H1 (cell line): ENCODE measurements at regions not wholly inside any gene's neighbourhood (a gene's known extent, or its start where the extent isn't known, plus 50 kb on each side); places are given as distances from the start of the nearest gene placed in this dataset.

Experiments
- CTCF ChIA-PET: fragments of 300-600 bp; sonication (Branson Sonifier 250); formaldehyde crosslinking; loops from one replicate; lab custom pipeline; 2021; ENCODE audit not compliant: partially characterized antibody; lab: Charles Lee
- POLR2A ChIA-PET: fragments of 300-600 bp; sonication (Branson Sonifier 250); formaldehyde crosslinking; loops from one replicate; lab custom pipeline; 2021; ENCODE audit warnings: inconsistent platforms; ENCODE audit not compliant: partially characterized antibody; lab: Charles Lee
- DNase-seq, 2 experiments: peaks; one replicate each; pipeline versions ENCODE4 v3.0.0 to v3.0.0-alpha.2; 2010 to 2022; ENCODE audit warnings: low spot score in 2 of 2, low read depth in 1 of 2, mixed read lengths in 1 of 2
- FAIRE-seq: peaks from 2 replicates; lab custom pipeline; 2011; peaks lifted over from hg19 to GRCh38; lab: Jason Lieb, UNC
- H2AFZ ChIP-seq: 2 replicates; pipeline ENCODE4 v1.8.1; 2012; ENCODE audit warnings: low read length, inconsistent platforms
- H2AK5ac ChIP-seq: 2 replicates; pipeline ENCODE4 v1.6.1; 2013; ENCODE audit warnings: low read depth, low read length
- H2BK120ac ChIP-seq: replicated peaks from 2 replicates; pipeline ENCODE3; 2013; ENCODE audit warnings: low read depth, low read length, inconsistent platforms
- H2BK12ac ChIP-seq: 2 replicates; pipeline ENCODE4 v1.6.1; 2013; ENCODE audit warnings: low read depth, low read length
- H2BK15ac ChIP-seq: 2 replicates; pipeline ENCODE4 v1.6.1; 2013; ENCODE audit warnings: low read length
- H2BK20ac ChIP-seq: 2 replicates; pipeline ENCODE4 v1.6.1; 2013; ENCODE audit warnings: low read length
- H2BK5ac ChIP-seq: 2 replicates; pipeline ENCODE4 v1.6.1; 2013; ENCODE audit warnings: low read depth, low read length
- H3K14ac ChIP-seq: 2 replicates; pipeline ENCODE4 v1.6.1; 2013; ENCODE audit warnings: inconsistent platforms; ENCODE audit not compliant: insufficient read length
- H3K18ac ChIP-seq: 2 replicates; pipeline ENCODE4 v1.6.1; 2013; ENCODE audit warnings: low read length; ENCODE audit errors: extremely low read depth
- H3K23ac ChIP-seq: 2 replicates; pipeline ENCODE4 v1.6.1; 2013; ENCODE audit warnings: inconsistent platforms; ENCODE audit not compliant: insufficient read length
- H3K23me2 ChIP-seq: 2 replicates; pipeline ENCODE4 v1.6.1; 2013; ENCODE audit warnings: low read depth, low read length
- H3K27ac ChIP-seq: 2 replicates; pipeline ENCODE4 v1.6.1; 2011; ENCODE audit warnings: low read depth, low read length, inconsistent platforms
- H3K27me3 ChIP-seq, 4 experiments: replicated peaks in 1 of 4; 1 replicate in 1 of 4; 2 replicates in 3 of 4; pipeline versions ENCODE4 v1.6.1 to v1.8.1; 2011 to 2013; ENCODE audit warnings: low read length in 3 of 4, mild to moderate bottlenecking in 3 of 4, inconsistent platforms in 2 of 4, mixed read lengths in 2 of 4, moderate library complexity in 1 of 4; ENCODE audit not compliant: control insufficient read depth in 3 of 4, insufficient read depth in 3 of 4; ENCODE audit errors: extremely low read depth in 1 of 4
- H3K36me3 ChIP-seq, 4 experiments: 2 replicates each; pipeline versions ENCODE4 v1.6.1 to v1.8.1; 2011 to 2013; ENCODE audit warnings: mild to moderate bottlenecking in 4 of 4, low read length in 3 of 4, moderate library complexity in 2 of 4, control low read depth in 1 of 4, inconsistent platforms in 1 of 4; ENCODE audit not compliant: insufficient read depth in 4 of 4, control insufficient read depth in 2 of 4
- H3K4ac ChIP-seq: replicated peaks from 2 replicates; pipeline ENCODE3; 2013; ENCODE audit warnings: low read length, low read depth, mixed read lengths, inconsistent platforms; ENCODE audit not compliant: insufficient read length
- H3K4me1 ChIP-seq, 4 experiments: replicated peaks in 1 of 4; 1 replicate in 1 of 4; 2 replicates in 3 of 4; pipeline versions ENCODE4 v1.6.1 to v1.8.1; 2011 to 2013; ENCODE audit warnings: low read length in 3 of 4, inconsistent platforms in 2 of 4, mixed read lengths in 1 of 4; ENCODE audit not compliant: insufficient read depth in 4 of 4, control insufficient read depth in 3 of 4
- H3K4me2 ChIP-seq, 2 experiments: 2 replicates each; pipeline versions ENCODE4 v1.6.1 to v1.8.1; 2011 to 2013; ENCODE audit warnings: low read depth in 2 of 2, low read length in 2 of 2, control low read depth in 1 of 2, inconsistent platforms in 1 of 2, mild to moderate bottlenecking in 1 of 2; ENCODE audit not compliant: insufficient read depth in 1 of 2
- H3K4me3 ChIP-seq, 4 experiments: fragments of 200-600, 300-600 bp in 1 of 4; sonication (generic), shearing (Covaris generic), sonication (Bioruptor Twin) in 1 of 4; 2 replicates each; pipeline versions ENCODE4 v1.5.1 to v1.8.1; 2011 to 2016; ENCODE audit warnings: low read length in 4 of 4, low read depth in 3 of 4, control low read depth in 2 of 4, inconsistent platforms in 2 of 4, mild to moderate bottlenecking in 2 of 4, mixed read lengths in 1 of 4, moderate library complexity in 1 of 4; ENCODE audit not compliant: insufficient read depth in 2 of 4; ENCODE audit errors: extremely low read depth in 1 of 4
- H3K56ac ChIP-seq: replicated peaks from 2 replicates; pipeline ENCODE3; 2013; ENCODE audit warnings: low read depth, mild to moderate bottlenecking, mixed read lengths, low read length, inconsistent platforms; ENCODE audit not compliant: insufficient read length
- H3K79me1 ChIP-seq: 2 replicates; pipeline ENCODE4 v1.6.1; 2013; ENCODE audit warnings: low read depth, low read length, control low read depth
- H3K79me2 ChIP-seq, 2 experiments: 2 replicates each; pipeline versions ENCODE4 v1.6.1 to v1.8.1; 2012 to 2013; ENCODE audit warnings: low read length in 2 of 2, mild to moderate bottlenecking in 2 of 2, inconsistent platforms in 1 of 2; ENCODE audit not compliant: insufficient read depth in 2 of 2, control insufficient read depth in 1 of 2
- H3K9ac ChIP-seq, 4 experiments: replicated peaks in 1 of 4; 1 replicate in 1 of 4; 2 replicates in 3 of 4; pipeline versions ENCODE4 v1.6.1 to v1.8.1; 2011 to 2013; ENCODE audit warnings: low read depth in 3 of 4, low read length in 3 of 4, control low read depth in 2 of 4, mild to moderate bottlenecking in 2 of 4, moderate library complexity in 2 of 4, inconsistent platforms in 1 of 4; ENCODE audit errors: extremely low read depth in 1 of 4
- H3K9me3 ChIP-seq, 2 experiments: 2 replicates each; pipeline versions ENCODE4 v1.6.1 to v1.8.1; 2012 to 2013; ENCODE audit warnings: mild to moderate bottlenecking in 2 of 2, moderate library complexity in 2 of 2, control low read depth in 1 of 2, inconsistent platforms in 1 of 2, low read depth in 1 of 2, low read length in 1 of 2, mixed read lengths in 1 of 2; ENCODE audit not compliant: insufficient read depth in 2 of 2
- H4K20me1 ChIP-seq, 2 experiments: replicated peaks in 1 of 2; 2 replicates each; pipeline versions ENCODE3 to v1.8.1; 2011 to 2013; ENCODE audit warnings: inconsistent platforms in 2 of 2, low read length in 2 of 2, mild to moderate bottlenecking in 1 of 2; ENCODE audit not compliant: insufficient read depth in 2 of 2, control insufficient read depth in 1 of 2
- H4K5ac ChIP-seq: 2 replicates; pipeline ENCODE4 v1.6.1; 2013; ENCODE audit warnings: low read length, low read depth, mixed read lengths, inconsistent platforms; ENCODE audit not compliant: insufficient read length
- H4K8ac ChIP-seq: 2 replicates; pipeline ENCODE4 v1.8.0; 2013; ENCODE audit warnings: mild to moderate bottlenecking, moderate library complexity, low read length, inconsistent platforms; ENCODE audit not compliant: insufficient read depth; ENCODE audit errors: extremely low read depth
- H4K91ac ChIP-seq: replicated peaks from 2 replicates; pipeline ENCODE3; 2013; ENCODE audit warnings: low read length, mixed read lengths, inconsistent platforms; ENCODE audit not compliant: insufficient read length
- NANOG ChIP-seq: IDR thresholded peaks from 2 replicates; pipeline ENCODE4 v1.6.1; 2011; ENCODE audit warnings: low read length, low read depth, mild to moderate bottlenecking, inconsistent platforms; ENCODE audit not compliant: insufficient read depth, poor library complexity, severe bottlenecking
- POLR2A ChIP-seq, 2 experiments: IDR thresholded peaks; 1 replicate in 1 of 2; 2 replicates in 1 of 2; pipeline ENCODE4 v1.6.1; 2011; ENCODE audit warnings: low read depth in 2 of 2, low read length in 2 of 2, mild to moderate bottlenecking in 2 of 2; ENCODE audit errors: control extremely low read depth in 1 of 2
- RAD21 ChIP-seq, 2 experiments: IDR thresholded peaks in 1 of 2; conservative IDR thresholded peaks in 1 of 2; 2 replicates each; pipeline ENCODE4 v1.6.1; 2011; ENCODE audit warnings: low read depth in 2 of 2, low read length in 2 of 2, improper control_type of control experiment in 1 of 2, inconsistent platforms in 1 of 2, mild to moderate bottlenecking in 1 of 2, moderate library complexity in 1 of 2
- WGBS, 2 experiments: shearing (Covaris generic) in 1 of 2; methylation state at CpG; one replicate each; pipeline versions ENCODE4 v1.1.6 to v1.1.7; 2013 to 2015; ENCODE audit warnings: low lambda C conversion rate in 2 of 2, mixed read lengths in 2 of 2, inconsistent platforms in 1 of 2, low coverage in 1 of 2, missing lambda C conversion rate in 1 of 2; ENCODE audit not compliant: insufficient replicate concordance in 2 of 2, insufficient coverage in 1 of 2, insufficient read length in 1 of 2; ENCODE audit errors: extremely low coverage in 1 of 2, missing lambda C conversion rate in 1 of 2; 5-methylcytosine and 5-hydroxymethylcytosine counted together
- TF ChIP-seq, protein P1 (sequence below), 3 experiments: IDR thresholded peaks; 1 replicate in 2 of 3; 2 replicates in 1 of 3; pipeline versions ENCODE4 v1.5.1 to v1.6.1; 2011; ENCODE audit warnings: low read length in 3 of 3, mild to moderate bottlenecking in 3 of 3, inconsistent platforms in 2 of 3, low read depth in 1 of 3, moderate library complexity in 1 of 3; ENCODE audit not compliant: insufficient read depth in 1 of 3; ENCODE audit errors: control extremely low read depth in 1 of 3

DNA sequence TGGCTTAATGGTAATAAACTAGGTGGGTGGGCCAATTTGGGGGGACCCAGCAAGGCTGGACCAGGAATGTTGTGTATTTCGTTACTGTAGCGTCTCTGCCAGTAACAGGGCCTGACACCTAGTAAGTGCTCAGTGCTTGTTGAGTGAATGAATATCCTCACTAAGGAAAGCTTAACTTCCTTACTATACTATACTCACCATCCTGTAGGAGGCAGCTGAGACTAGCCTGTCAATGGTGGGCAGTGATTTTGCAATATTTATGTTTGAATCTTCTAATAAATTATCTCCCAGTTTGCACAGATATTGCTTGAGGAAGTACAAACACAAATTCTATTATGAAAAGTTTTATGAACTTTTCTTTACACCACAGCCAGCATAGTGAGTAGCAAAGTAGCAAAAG, 370.7 kb upstream of the SYT4 start:
- Histone ChIP-seq H2BK12ac (no peak overlapping the region), H4K5ac (no peak overlapping the region), H3K4ac (no peak overlapping the region), H3K79me1 (no peaks in the 10 kb centered on the region), H2BK120ac (no peak overlapping the region), H3K23ac (no peak overlapping the region), H3K14ac (no peak overlapping the region), H3K56ac (no peak overlapping the region), H3K36me3 (no peaks in the 10 kb centered on the region), H3K9ac (no peak overlapping the region), H4K91ac (no peak overlapping the region), H3K4me2 (no peak overlapping the region), H3K23me2 (no peaks in the 10 kb centered on the region), H3K9me3 (peaks cover 0 to 3% of the 10 kb centered on the region in 2 experiments; a peak in 1 of 4 replicates), H4K8ac (no peak overlapping the region), H2BK5ac (no peak overlapping the region), H3K79me2 (no peaks in the 10 kb centered on the region), H2AK5ac (no peak overlapping the region), H3K27me3 (no peaks in the 10 kb centered on the region), H3K27ac (no peak overlapping the region), H2BK20ac (no peak overlapping the region), H3K18ac (no peak overlapping the region), H3K4me3 (no peak overlapping the region), H4K20me1 (no peaks in the 10 kb centered on the region), H2AFZ (no peak overlapping the region), H2BK15ac (no peak overlapping the region), H3K4me1 (no peaks in the 10 kb centered on the region)
- 78% methylated on average over 2 of the region's 2 CpGs; no CpG with 5 or more reads in 1 of the 2 experiments for WGBS, 2 experiments
- TF ChIP-seq, protein P1, sequence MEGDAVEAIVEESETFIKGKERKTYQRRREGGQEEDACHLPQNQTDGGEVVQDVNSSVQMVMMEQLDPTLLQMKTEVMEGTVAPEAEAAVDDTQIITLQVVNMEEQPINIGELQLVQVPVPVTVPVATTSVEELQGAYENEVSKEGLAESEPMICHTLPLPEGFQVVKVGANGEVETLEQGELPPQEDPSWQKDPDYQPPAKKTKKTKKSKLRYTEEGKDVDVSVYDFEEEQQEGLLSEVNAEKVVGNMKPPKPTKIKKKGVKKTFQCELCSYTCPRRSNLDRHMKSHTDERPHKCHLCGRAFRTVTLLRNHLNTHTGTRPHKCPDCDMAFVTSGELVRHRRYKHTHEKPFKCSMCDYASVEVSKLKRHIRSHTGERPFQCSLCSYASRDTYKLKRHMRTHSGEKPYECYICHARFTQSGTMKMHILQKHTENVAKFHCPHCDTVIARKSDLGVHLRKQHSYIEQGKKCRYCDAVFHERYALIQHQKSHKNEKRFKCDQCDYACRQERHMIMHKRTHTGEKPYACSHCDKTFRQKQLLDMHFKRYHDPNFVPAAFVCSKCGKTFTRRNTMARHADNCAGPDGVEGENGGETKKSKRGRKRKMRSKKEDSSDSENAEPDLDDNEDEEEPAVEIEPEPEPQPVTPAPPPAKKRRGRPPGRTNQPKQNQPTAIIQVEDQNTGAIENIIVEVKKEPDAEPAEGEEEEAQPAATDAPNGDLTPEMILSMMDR (IDR thresholded peaks at IDR 0.05; ENCODE audit: control extremely low read depth in 1 of 3, insufficient read depth in 1 of 3, low read depth in 1 of 3, low read length in 3 of 3) = peak in 1 of 3 experiments; percentile 30; a peak in 1 of 4 replicates
- TF ChIP-seq RAD21 (IDR thresholded peaks at IDR 0.05 in 1 of 2, conservative IDR thresholded peaks at IDR 0.05 in 1 of 2; ENCODE audit: low read depth in 2 of 2, low read length in 2 of 2) = peak; percentile 46 to 47
- TF ChIP-seq NANOG = no peak
- no peak for TF ChIP-seq POLR2A (IDR thresholded peaks at IDR 0.05; ENCODE audit: control extremely low read depth in 1 of 2, low read depth in 2 of 2, low read length in 2 of 2)
- CTCF ChIA-PET = interaction anchor here (0.9 to 2.0 kb wide), 7 partner anchors 13 to 589 kb away, joined by 3 to 6 read pairs (median 3); no protein-coding TSS in a partner anchor
- FAIRE-seq (no peak), DNase-seq (no peak)
- POLR2A ChIA-PET = no interaction called here
